Stomach smooth muscle (tissue), 2 donors: ENCODE measurements at regions not wholly inside any gene's neighbourhood (a gene's known extent, or its start where the extent isn't known, plus 50 kb on each side); places are given as distances from the start of the nearest gene placed in this dataset.

Experiments used
- H3K27ac ChIP-seq: one replicate; pipeline ENCODE4 v1.7.0; 2013; ENCODE audit warnings: mild to moderate bottlenecking, low read length, inconsistent platforms
- H3K27me3 ChIP-seq, 2 donors: one replicate each; pipeline ENCODE4 v1.7.0; 2013; ENCODE audit warnings: low read length in 2 of 2; ENCODE audit not compliant: insufficient read depth in 2 of 2, control insufficient read depth in 1 of 2
- H3K36me3 ChIP-seq, 2 donors: one replicate each; pipeline ENCODE4 v1.7.0; 2013; ENCODE audit warnings: low read length in 2 of 2; ENCODE audit not compliant: control insufficient read depth in 2 of 2, insufficient read depth in 2 of 2
- H3K4me1 ChIP-seq: one replicate; pipeline ENCODE4 v1.7.0; 2013; ENCODE audit warnings: low read length; ENCODE audit not compliant: control insufficient read depth, insufficient read depth
- H3K4me3 ChIP-seq, 2 donors: one replicate each; pipeline ENCODE4 v1.7.0; 2013; ENCODE audit warnings: low read length in 2 of 2
- H3K9ac ChIP-seq, 2 donors: one replicate each; pipeline ENCODE4 v1.7.0; 2013; ENCODE audit warnings: low read length in 2 of 2, mild to moderate bottlenecking in 1 of 2
- H3K9me3 ChIP-seq, 2 donors: one replicate each; pipeline ENCODE4 v1.7.0; 2013; ENCODE audit warnings: low read length in 2 of 2; ENCODE audit not compliant: control insufficient read depth in 2 of 2
- donor health status: healthy.
- donor health status: Pancreatic carcinoma.

DNA sequence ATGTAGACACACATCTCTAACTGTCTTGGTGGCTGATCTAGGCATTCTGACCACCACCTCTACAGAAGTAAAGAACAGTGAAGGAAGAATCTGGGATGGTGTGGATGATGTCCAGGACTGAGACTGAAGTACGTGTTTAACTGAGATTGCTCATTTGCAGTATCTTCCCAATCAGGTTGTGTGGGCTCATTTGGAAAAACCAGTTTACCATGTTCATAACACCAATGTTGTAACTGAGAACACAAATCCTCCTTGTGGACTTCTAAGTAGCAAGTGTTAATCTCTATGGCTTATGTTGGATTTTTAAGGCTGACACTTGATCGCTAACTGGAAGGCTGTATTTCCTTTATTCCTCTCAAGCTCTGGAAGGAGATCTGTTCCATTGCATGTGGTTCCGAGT lies 144.7 kb downstream of the ZNF518B start:
- Histone ChIP-seq H3K36me3 (no peaks in the 10 kb centered on the region), H3K27ac (no peak overlapping the region), H3K27me3 (peaks cover 0 to 2% of the 10 kb centered on the region in 2 donors), H3K4me3 (no peak overlapping the region), H3K9me3 (no peaks in the 10 kb centered on the region), H3K9ac (no peak overlapping the region), H3K4me1 (no peaks in the 10 kb centered on the region)

DNA sequence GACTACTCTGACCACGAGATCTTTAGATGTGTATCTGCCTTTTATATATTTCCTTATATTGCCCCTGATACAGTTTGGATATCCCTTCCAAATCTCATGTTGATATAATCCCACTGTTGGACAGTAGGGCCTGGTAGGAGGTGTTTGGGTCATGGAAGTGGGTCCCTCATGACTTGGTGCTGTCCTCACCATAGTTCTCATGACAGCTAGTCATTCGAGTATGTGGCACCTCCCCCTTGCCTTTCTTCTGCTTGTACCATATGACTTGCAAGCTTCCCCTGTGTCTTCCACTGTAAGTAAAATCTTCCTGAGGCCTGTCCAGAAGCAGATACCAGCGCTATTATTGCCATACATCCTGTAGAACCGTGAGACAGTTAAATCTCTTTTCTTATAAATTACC lies 145.3 kb downstream of the ZNF518B start:
- H3K36me3 ChIP-seq, result no peaks in the 10 kb centered on the region
- H3K27me3 ChIP-seq, result peaks cover 0 to 2% of the 10 kb centered on the region in 2 donors
- no peaks in the 10 kb centered on the region for H3K9me3 ChIP-seq
- no peak overlapping the region for H3K27ac ChIP-seq
- no peaks in the 10 kb centered on the region for H3K4me1 ChIP-seq
- no peak overlapping the region for H3K4me3 ChIP-seq
- H3K9ac ChIP-seq, result no peak overlapping the region

DNA sequence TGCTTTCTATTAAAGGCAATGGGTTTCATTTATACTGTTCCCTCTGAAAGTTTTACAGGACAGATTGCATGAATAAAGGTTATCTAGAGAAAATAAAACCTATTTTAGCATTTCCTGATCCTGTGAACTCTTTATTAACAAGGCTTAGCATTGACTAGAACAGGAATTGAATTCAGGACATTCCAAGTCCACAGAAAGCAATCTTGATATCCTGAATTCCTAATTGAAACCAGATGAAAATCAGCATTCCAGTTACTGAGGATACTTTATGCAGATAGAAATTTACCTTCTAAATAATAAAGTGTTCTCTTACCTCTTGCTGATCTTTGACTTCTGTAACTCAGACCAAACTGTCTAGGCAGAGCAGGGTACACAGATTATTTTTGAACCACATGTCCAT lies 151.4 kb downstream of the ZNF518B start:
- no peak overlapping the region for H3K4me3 ChIP-seq
- no peaks in the 10 kb centered on the region for H3K36me3 ChIP-seq
- H3K9me3 ChIP-seq, result no peaks in the 10 kb centered on the region
- no peaks in the 10 kb centered on the region for H3K4me1 ChIP-seq
- peaks cover 0 to 2% of the 10 kb centered on the region in 2 donors for H3K27me3 ChIP-seq
- H3K27ac ChIP-seq, result no peak overlapping the region
- no peak overlapping the region for H3K9ac ChIP-seq

DNA sequence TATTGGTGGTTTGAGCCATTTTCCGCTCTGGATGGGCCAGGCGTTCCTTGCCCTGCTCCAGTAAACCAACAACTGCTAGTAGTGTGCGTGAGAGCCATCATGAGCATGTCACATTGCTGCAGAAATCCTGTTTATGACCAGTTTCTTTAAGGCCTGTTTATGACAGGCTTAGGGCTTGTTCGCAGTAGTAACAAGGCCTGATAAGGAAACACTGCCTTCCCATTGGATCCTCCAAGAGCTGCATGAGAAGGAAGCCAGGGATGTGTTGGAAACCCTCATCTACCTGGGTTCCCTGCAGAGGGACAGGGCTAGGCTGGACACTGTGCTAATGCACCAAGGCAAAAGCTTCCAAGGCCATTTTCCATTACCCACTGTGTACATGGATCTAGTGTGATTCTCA lies 153.9 kb downstream of the ZNF518B start:
- H3K27me3 ChIP-seq, result no peaks in the 10 kb centered on the region
- no peaks in the 10 kb centered on the region for H3K4me1 ChIP-seq
- H3K9me3 ChIP-seq, result no peaks in the 10 kb centered on the region
- H3K4me3 ChIP-seq, result no peak overlapping the region
- H3K9ac ChIP-seq, result no peak overlapping the region
- H3K36me3 ChIP-seq, result no peaks in the 10 kb centered on the region
- no peak overlapping the region for H3K27ac ChIP-seq

DNA sequence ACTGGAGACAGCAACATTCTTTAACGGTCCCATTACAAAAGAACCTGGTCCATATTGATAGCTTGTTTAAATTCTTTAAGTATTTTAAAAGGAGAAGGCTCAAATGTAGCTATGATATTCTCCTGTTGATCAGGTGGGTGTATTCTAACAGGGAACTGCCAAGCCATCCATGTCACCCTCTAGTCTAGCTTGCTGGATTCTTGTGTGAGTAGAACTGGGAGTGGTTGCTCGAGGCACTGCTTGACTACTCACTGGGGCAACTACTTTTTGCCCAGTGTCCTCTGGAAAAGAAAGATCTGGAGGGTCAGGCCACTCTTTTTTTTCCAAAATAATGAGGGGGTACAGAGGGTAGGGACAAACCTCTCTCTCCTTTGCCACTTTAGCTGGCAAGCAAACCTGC lies 155.1 kb downstream of the ZNF518B start:
- H3K27me3 ChIP-seq, result no peaks in the 10 kb centered on the region
- no peaks in the 10 kb centered on the region for H3K9me3 ChIP-seq
- no peak overlapping the region for H3K27ac ChIP-seq
- H3K4me1 ChIP-seq, result no peaks in the 10 kb centered on the region
- no peaks in the 10 kb centered on the region for H3K36me3 ChIP-seq
- H3K4me3 ChIP-seq, result no peak overlapping the region
- no peak overlapping the region for H3K9ac ChIP-seq

DNA sequence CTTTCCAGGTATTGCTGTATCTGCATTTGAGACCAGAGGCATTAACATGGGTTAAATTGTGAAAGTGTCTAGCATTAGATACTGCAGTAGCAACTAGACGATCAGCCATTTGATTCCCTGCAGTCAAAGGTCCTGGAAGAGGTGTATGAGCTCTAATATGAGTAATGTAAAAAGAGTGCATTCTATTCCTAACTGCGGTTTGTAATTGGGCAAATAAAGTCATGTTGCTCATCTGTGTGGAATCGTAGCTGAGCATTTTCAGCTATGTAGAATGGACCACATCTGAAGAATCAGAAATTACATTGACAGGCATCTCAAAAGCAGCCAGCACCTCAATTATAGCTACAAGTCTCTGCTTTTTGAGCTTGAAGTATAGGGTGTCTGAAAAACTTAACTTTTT lies 157.6 kb downstream of the ZNF518B start:
- Histone ChIP-seq H3K4me3 (no peak overlapping the region), H3K9ac (no peak overlapping the region), H3K4me1 (no peaks in the 10 kb centered on the region), H3K27ac (no peak overlapping the region), H3K36me3 (no peaks in the 10 kb centered on the region), H3K27me3 (peaks cover 0 to 2% of the 10 kb centered on the region in 2 donors), H3K9me3 (no peaks in the 10 kb centered on the region)

DNA sequence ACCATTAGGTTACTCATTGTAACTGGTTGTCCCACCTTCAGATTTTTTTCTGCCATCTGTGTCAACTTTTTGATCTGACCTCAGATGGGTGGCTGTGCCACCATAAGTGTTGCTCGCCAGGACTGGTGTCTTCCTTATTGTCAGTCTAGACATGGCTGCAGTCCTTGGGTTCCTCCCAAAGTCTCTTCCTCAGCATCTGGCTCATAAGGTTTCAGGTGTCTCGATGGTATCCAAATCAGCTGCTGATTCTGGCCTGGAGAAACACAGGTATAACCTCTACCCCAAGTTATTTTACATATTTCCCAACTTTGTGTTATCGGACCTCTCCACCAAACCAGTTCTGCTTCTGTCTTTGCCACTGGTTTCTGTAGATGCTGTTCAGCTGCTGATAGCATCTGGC lies 158.5 kb downstream of the ZNF518B start:
- no peaks in the 10 kb centered on the region for H3K36me3 ChIP-seq
- H3K4me3 ChIP-seq, result no peak overlapping the region
- H3K4me1 ChIP-seq, result no peaks in the 10 kb centered on the region
- H3K9ac ChIP-seq, result no peak overlapping the region
- H3K27me3 ChIP-seq, result peaks cover 0 to 2% of the 10 kb centered on the region in 2 donors
- H3K9me3 ChIP-seq, result no peaks in the 10 kb centered on the region
- H3K27ac ChIP-seq, result no peak overlapping the region

DNA sequence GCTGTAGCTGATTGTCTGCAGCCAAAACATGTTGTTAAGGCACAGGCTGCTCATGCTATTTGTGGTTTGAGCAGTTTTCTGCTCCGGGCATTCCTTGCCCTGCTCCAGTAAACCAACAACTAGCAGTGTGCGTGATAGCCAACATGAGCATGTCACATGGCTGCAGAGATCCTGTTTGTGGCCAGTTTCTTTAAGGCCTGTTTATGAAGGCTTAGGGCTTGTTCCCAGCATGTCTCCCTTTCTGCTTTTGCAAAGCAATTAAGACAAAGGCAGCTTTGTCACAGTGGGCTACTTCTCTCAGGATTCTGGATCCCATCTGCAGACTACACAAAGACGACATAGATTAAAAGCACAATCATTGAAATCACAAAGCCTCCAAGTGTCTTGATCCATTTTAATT lies 160.5 kb downstream of the ZNF518B start:
- Histone ChIP-seq H3K27ac (no peak overlapping the region), H3K4me3 (no peak overlapping the region), H3K36me3 (no peaks in the 10 kb centered on the region), H3K4me1 (no peaks in the 10 kb centered on the region), H3K9ac (no peak overlapping the region), H3K9me3 (no peaks in the 10 kb centered on the region), H3K27me3 (peaks cover 0 to 2% of the 10 kb centered on the region in 2 donors)

DNA sequence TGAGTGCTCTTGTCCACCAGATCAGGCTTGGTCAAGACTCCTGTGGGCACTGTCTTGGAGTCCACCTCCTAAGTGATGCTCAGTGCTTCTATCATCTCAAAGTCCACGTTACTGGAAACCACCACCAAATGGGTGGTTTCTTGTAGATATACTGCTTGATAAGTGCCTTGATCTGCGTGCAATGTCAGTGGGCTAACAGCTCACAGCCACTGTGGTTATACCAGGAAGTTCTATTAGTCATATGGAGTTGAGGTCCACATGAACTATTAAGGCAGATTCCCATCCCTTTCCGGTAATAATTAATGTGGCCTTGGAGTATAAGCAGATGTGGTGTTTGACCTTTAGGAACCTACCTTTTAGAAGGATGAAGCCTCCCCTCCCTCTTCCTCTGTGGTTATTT lies 161.9 kb downstream of the ZNF518B start:
- Histone ChIP-seq H3K27ac (no peak overlapping the region), H3K36me3 (no peaks in the 10 kb centered on the region), H3K9ac (no peak overlapping the region), H3K4me1 (no peaks in the 10 kb centered on the region), H3K27me3 (peaks cover 0 to 2% of the 10 kb centered on the region in 2 donors), H3K4me3 (no peak overlapping the region), H3K9me3 (no peaks in the 10 kb centered on the region)

DNA sequence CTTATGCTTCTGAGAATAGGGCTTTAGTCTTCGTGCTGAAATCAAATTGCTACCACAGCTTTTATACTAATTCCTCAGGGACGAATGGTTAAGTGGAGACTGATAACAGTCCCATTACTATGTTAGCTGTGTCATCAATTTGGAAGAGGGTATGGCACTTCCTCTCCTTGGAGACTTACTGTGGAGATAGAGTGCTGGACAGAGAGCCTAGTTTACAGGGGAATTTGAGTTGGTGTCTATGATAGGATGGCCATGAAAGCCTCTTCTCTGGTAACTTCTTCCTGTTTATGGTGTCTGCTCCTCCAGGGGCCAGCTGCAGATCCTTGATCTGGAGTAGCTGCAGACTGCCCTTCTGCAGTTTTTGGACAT lies 167.7 kb downstream of the ZNF518B start:
- H3K27me3 ChIP-seq, result no peaks in the 10 kb centered on the region
- no peak overlapping the region for H3K9ac ChIP-seq
- H3K27ac ChIP-seq, result no peak overlapping the region
- H3K4me3 ChIP-seq, result no peak overlapping the region
- H3K36me3 ChIP-seq, result no peaks in the 10 kb centered on the region
- H3K9me3 ChIP-seq, result no peaks in the 10 kb centered on the region
- no peaks in the 10 kb centered on the region for H3K4me1 ChIP-seq

DNA sequence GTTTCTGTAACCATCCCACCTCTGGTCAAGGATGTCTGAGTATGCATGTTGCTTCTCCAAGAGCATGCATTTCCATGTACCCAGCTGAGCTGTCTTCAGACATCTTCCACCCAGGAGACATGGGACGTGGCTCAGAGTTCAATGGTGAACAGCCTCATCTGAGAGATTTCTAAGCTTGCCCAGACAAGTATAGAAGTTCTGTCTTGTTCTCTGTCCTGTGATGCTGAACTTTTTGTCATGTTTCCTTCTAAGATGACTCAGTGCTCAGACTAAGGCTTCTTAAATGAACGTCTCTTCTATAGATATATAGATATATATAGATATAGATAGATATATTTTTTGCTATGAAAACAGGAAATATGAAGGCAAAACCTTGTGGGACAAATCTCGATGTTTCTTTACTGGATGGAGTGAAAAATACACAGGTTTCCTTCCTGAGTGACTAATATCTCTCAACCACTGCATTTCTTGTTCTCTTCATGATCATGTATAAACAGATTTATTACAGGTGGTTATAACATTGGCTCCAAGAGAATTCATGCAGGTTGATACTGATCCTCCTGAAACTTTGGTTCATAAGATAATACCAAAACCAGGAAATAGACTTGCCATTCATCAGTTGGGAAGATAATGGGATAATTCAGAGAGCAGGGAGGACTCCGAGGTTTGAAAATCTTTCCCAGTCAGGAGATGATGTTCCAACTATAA lies 168.2 kb downstream of the ZNF518B start:
- H3K27ac ChIP-seq, result no peak overlapping the region
- H3K9ac ChIP-seq, result no peak overlapping the region
- no peaks in the 10 kb centered on the region for H3K27me3 ChIP-seq
- no peaks in the 10 kb centered on the region for H3K4me1 ChIP-seq
- no peak overlapping the region for H3K4me3 ChIP-seq
- no peaks in the 10 kb centered on the region for H3K9me3 ChIP-seq
- H3K36me3 ChIP-seq, result no peaks in the 10 kb centered on the region
